Adrenal gland (tissue), 5 donors: ENCODE measurements at regions not wholly inside any gene's neighbourhood (a gene's known extent, or its start where the extent isn't known, plus 50 kb on each side); places are given as distances from the start of the nearest gene placed in this dataset.

ENCODE experiments used
- CTCF ChIP-seq, 6 experiments: fragments of 450-650 bp in 4 of 6; fragments of 200-600 bp in 2 of 6; sonication (generic) in 1 of 6; IDR thresholded peaks; 1 replicate in 5 of 6; 2 replicates in 1 of 6; pipeline versions ENCODE4 v1.5.1 to v1.8.0; 2016 to 2021; ENCODE audit warnings: antibody characterized with exemption in 6 of 6, mild to moderate bottlenecking in 2 of 6, moderate library complexity in 1 of 6
- POLR2A ChIP-seq, 2 donors: fragments of 450-650 bp; IDR thresholded peaks; one replicate each; pipeline ENCODE4 v1.6.1; 2017; ENCODE audit warnings: antibody characterized with exemption in 2 of 2, mild to moderate bottlenecking in 2 of 2, moderate library complexity in 1 of 2
- donor health status: DM: no; HTN: no; CAD: no.

- TF ChIP-seq CTCF (IDR thresholded peaks at IDR 0.05) (no peak), POLR2A (IDR thresholded peaks at IDR 0.05) (no peak)
Measured at GRCh38 chrX:34401411-34401810, 255.7 kb downstream of the TMEM47 start.
